Osteoblast (primary cell): ENCODE measurements at regions not wholly inside any gene's neighbourhood (a gene's known extent, or its start where the extent isn't known, plus 50 kb on each side); places are given as distances from the start of the nearest gene placed in this dataset.

Experiments
- DNase-seq: peaks from one replicate; pipeline ENCODE4 v3.0.0; 2011; ENCODE audit warnings: low spot score, mixed read lengths; ENCODE audit not compliant: insufficient read length; ENCODE audit errors: missing footprints
- H2AFZ ChIP-seq: 2 replicates; pipeline ENCODE4 v1.6.0; 2011; ENCODE audit warnings: mild to moderate bottlenecking, low read length
- H3K27ac ChIP-seq: 2 replicates; pipeline ENCODE4 v1.5.1; 2011; ENCODE audit warnings: mild to moderate bottlenecking, low read depth, low read length, moderate library complexity
- H3K27me3 ChIP-seq: 2 replicates; pipeline ENCODE4 v1.6.0; 2012; ENCODE audit warnings: mild to moderate bottlenecking, control low read depth, inconsistent platforms, low read length, moderate library complexity; ENCODE audit not compliant: insufficient read depth
- H3K36me3 ChIP-seq: 2 replicates; pipeline ENCODE4 v1.5.1; 2011; ENCODE audit warnings: mild to moderate bottlenecking, low read length, control low read depth, moderate library complexity; ENCODE audit not compliant: insufficient read depth
- H3K4me1 ChIP-seq: 2 replicates; pipeline ENCODE4 v1.5.1; 2011; ENCODE audit warnings: mild to moderate bottlenecking, low read length, control low read depth, moderate library complexity; ENCODE audit not compliant: insufficient read depth
- H3K4me2 ChIP-seq: 2 replicates; pipeline ENCODE4 v1.6.0; 2011; ENCODE audit warnings: mild to moderate bottlenecking, low read length; ENCODE audit not compliant: insufficient read depth
- H3K4me3 ChIP-seq: fragments of 200-600 bp; sonication (generic); 3 replicates; pipeline ENCODE4 v1.5.1; 2012; ENCODE audit warnings: mild to moderate bottlenecking, low read length, inconsistent platforms; ENCODE audit not compliant: insufficient read depth
- H3K79me2 ChIP-seq: 2 replicates; pipeline ENCODE4 v1.6.0; 2012; ENCODE audit warnings: mild to moderate bottlenecking, low read length, control low read depth, inconsistent platforms; ENCODE audit not compliant: insufficient read depth
- H3K9me3 ChIP-seq: 2 replicates; pipeline ENCODE4 v1.5.1; 2011; ENCODE audit warnings: low read depth, low read length, control low read depth
- H4K20me1 ChIP-seq: 2 replicates; pipeline ENCODE4 v1.6.0; 2012; ENCODE audit warnings: mild to moderate bottlenecking, low read length, control low read depth; ENCODE audit not compliant: insufficient read depth
- CTCF ChIP-seq: IDR thresholded peaks from 2 replicates; pipeline ENCODE4 v1.5.1; 2011; ENCODE audit warnings: mild to moderate bottlenecking, low read depth, low read length, moderate library complexity; ENCODE audit errors: extremely low read depth

- TF ChIP-seq CTCF = no peak
- Histone ChIP-seq H3K27ac (no peak overlapping the region), H2AFZ (no peak overlapping the region), H3K27me3 (no peaks in the 10 kb centered on the region), H3K9me3 (no peaks in the 10 kb centered on the region), H3K4me2 (no peak overlapping the region), H3K4me1 (no peaks in the 10 kb centered on the region), H3K36me3 (no peaks in the 10 kb centered on the region), H3K79me2 (no peaks in the 10 kb centered on the region), H3K4me3 (no peak overlapping the region), H4K20me1 (no peaks in the 10 kb centered on the region)
- no peak for DNase-seq
Measured at GRCh38 chr18:7301094-7301493, 70.2 kb downstream of the LRRC30 start.

GRCh38 chr18:7303316-7304060, 72.6 kb downstream of the LRRC30 start:
- no peaks in the 10 kb centered on the region for H3K79me2 ChIP-seq
- DNase-seq = no peak
- TF ChIP-seq CTCF = no peak
- H3K4me1 ChIP-seq = no peaks in the 10 kb centered on the region
- no peak overlapping the region for H3K27ac ChIP-seq
- H3K9me3 ChIP-seq = no peaks in the 10 kb centered on the region
- no peak overlapping the region for H2AFZ ChIP-seq
- H3K4me3 ChIP-seq = no peak overlapping the region
- no peaks in the 10 kb centered on the region for H3K36me3 ChIP-seq
- no peaks in the 10 kb centered on the region for H4K20me1 ChIP-seq
- no peak overlapping the region for H3K4me2 ChIP-seq
- H3K27me3 ChIP-seq = no peaks in the 10 kb centered on the region

GRCh38 chr18:7304061-7304370, 73.1 kb downstream of the LRRC30 start:
- Histone ChIP-seq H4K20me1 (no peaks in the 10 kb centered on the region), H3K4me3 (no peak overlapping the region), H3K27ac (no peak overlapping the region), H2AFZ (no peak overlapping the region), H3K9me3 (no peaks in the 10 kb centered on the region), H3K79me2 (no peaks in the 10 kb centered on the region), H3K27me3 (no peaks in the 10 kb centered on the region), H3K4me1 (no peaks in the 10 kb centered on the region), H3K4me2 (no peak overlapping the region), H3K36me3 (no peaks in the 10 kb centered on the region)
- no peak for TF ChIP-seq CTCF
- DNase-seq = no peak

- H3K9me3 ChIP-seq = no peaks in the 10 kb centered on the region
- no peak overlapping the region for H3K4me2 ChIP-seq
- TF ChIP-seq CTCF = no peak
- H2AFZ ChIP-seq = no peak overlapping the region
- no peak overlapping the region for H3K27ac ChIP-seq
- no peaks in the 10 kb centered on the region for H3K36me3 ChIP-seq
- no peaks in the 10 kb centered on the region for H3K79me2 ChIP-seq
- no peaks in the 10 kb centered on the region for H3K27me3 ChIP-seq
- no peaks in the 10 kb centered on the region for H4K20me1 ChIP-seq
- H3K4me1 ChIP-seq = no peaks in the 10 kb centered on the region
- DNase-seq = no peak
- no peak overlapping the region for H3K4me3 ChIP-seq
Measured at GRCh38 chr18:7305416-7305815, 74.5 kb downstream of the LRRC30 start.
